ENCODE measurements at regions not wholly inside any gene's neighbourhood (a gene's known extent, or its start where the extent isn't known, plus 50 kb on each side); places are given as distances from the start of the nearest gene placed in this dataset.

DNA sequence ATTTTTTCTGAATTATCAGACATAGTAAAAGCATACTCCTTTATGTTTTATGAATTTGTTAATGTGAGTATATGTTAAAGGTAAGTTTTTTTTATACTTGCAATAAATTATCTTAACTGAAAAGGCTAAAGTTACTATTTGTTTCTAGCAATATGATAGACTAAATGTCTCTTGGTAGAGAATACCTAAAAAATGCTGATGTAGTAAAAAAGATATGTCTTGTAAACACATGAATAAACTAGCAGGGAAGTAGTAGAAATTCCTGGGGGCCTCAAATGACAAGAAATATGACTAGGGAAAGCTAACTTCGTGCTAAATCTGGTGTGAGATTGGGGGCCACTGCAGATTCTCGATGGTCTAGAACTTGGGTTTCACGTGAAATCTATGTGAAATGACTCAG lies 188.1 kb upstream of the CACNA1E start:
- no peaks in the 10 kb centered on the region for H3K27me3 ChIP-seq (replicated peaks; ENCODE audit: insufficient read depth, low read length)
- no peak for TF ChIP-seq EZH2phosphoT487 (IDR thresholded peaks at IDR 0.05; ENCODE audit: low read length)
- TF ChIP-seq, protein P1, sequence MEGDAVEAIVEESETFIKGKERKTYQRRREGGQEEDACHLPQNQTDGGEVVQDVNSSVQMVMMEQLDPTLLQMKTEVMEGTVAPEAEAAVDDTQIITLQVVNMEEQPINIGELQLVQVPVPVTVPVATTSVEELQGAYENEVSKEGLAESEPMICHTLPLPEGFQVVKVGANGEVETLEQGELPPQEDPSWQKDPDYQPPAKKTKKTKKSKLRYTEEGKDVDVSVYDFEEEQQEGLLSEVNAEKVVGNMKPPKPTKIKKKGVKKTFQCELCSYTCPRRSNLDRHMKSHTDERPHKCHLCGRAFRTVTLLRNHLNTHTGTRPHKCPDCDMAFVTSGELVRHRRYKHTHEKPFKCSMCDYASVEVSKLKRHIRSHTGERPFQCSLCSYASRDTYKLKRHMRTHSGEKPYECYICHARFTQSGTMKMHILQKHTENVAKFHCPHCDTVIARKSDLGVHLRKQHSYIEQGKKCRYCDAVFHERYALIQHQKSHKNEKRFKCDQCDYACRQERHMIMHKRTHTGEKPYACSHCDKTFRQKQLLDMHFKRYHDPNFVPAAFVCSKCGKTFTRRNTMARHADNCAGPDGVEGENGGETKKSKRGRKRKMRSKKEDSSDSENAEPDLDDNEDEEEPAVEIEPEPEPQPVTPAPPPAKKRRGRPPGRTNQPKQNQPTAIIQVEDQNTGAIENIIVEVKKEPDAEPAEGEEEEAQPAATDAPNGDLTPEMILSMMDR (IDR thresholded peaks at IDR 0.05; ENCODE audit: low read length) = no peak
- H3K9ac ChIP-seq (ENCODE audit: low read length) = no peak overlapping the region
- no peak overlapping the region for H3K27ac ChIP-seq (ENCODE audit: low read length)
- no peaks in the 10 kb centered on the region for H3F3A ChIP-seq (ENCODE audit: insufficient read depth, low read length)
- no peaks in the 10 kb centered on the region for H4K20me1 ChIP-seq (ENCODE audit: insufficient read depth, low read length)
- no peaks in the 10 kb centered on the region for H3K9me3 ChIP-seq (replicated peaks; ENCODE audit: insufficient read depth, low read length)
- H3K4me2 ChIP-seq (ENCODE audit: low read depth, low read length) = no peak overlapping the region
- no peaks in the 10 kb centered on the region for H3K36me3 ChIP-seq (replicated peaks; ENCODE audit: insufficient read depth, low read length)
- no peaks in the 10 kb centered on the region for H3K4me1 ChIP-seq (ENCODE audit: low read length)
- no peaks in the 10 kb centered on the region for H3K79me2 ChIP-seq (ENCODE audit: low read length)
- H3K4me3 ChIP-seq (ENCODE audit: low read length) = no peak overlapping the region
- no peak for DNase-seq
- H3K9me2 ChIP-seq (replicated peaks; ENCODE audit: insufficient read depth, low read length) = no peaks in the 10 kb centered on the region
- H2AFZ ChIP-seq (ENCODE audit: low read length) = no peak overlapping the region

DNA sequence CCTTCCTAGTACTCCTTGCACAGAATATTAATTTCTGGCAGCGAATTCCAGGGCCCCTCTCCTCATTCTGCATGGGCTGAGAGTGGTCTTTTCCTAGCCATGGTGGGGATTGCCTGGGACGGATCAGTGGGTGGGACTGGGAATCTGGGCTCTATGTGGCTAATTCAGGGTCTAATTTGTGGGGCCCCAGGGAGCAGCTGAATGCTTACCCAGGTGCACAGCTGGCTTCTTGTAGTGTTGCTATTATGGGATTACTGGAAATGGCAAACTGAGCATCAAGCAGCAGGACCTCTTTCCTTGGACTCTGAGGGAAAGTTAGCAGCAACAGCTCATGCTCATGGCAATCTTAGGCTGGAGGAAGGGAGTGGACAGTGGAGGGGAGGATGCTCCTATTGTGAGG lies 187.1 kb upstream of the CACNA1E start:
- Histone ChIP-seq H3K9me2 (replicated peaks; ENCODE audit: insufficient read depth, low read length) (no peaks in the 10 kb centered on the region), H3K79me2 (ENCODE audit: low read length) (no peaks in the 10 kb centered on the region), H3K4me3 (ENCODE audit: low read length) (no peak overlapping the region), H3K9me3 (replicated peaks; ENCODE audit: insufficient read depth, low read length) (no peaks in the 10 kb centered on the region), H3K9ac (ENCODE audit: low read length) (no peak overlapping the region), H2AFZ (ENCODE audit: low read length) (no peak overlapping the region), H3K27ac (ENCODE audit: low read length) (no peak overlapping the region), H4K20me1 (ENCODE audit: insufficient read depth, low read length) (no peaks in the 10 kb centered on the region), H3K27me3 (replicated peaks; ENCODE audit: insufficient read depth, low read length) (no peaks in the 10 kb centered on the region), H3K36me3 (replicated peaks; ENCODE audit: insufficient read depth, low read length) (no peaks in the 10 kb centered on the region), H3K4me1 (ENCODE audit: low read length) (no peaks in the 10 kb centered on the region), H3K4me2 (ENCODE audit: low read depth, low read length) (no peak overlapping the region), H3F3A (ENCODE audit: insufficient read depth, low read length) (no peaks in the 10 kb centered on the region)
- no peak for DNase-seq
- TF ChIP-seq EZH2phosphoT487 (IDR thresholded peaks at IDR 0.05; ENCODE audit: low read length) (no peak), EZH2 (optimal IDR thresholded peaks at IDR 0.05; ENCODE audit: low read depth, low read length) (no peak)
- TF ChIP-seq, protein P1 (IDR thresholded peaks at IDR 0.05; ENCODE audit: low read length) = no peak

DNA sequence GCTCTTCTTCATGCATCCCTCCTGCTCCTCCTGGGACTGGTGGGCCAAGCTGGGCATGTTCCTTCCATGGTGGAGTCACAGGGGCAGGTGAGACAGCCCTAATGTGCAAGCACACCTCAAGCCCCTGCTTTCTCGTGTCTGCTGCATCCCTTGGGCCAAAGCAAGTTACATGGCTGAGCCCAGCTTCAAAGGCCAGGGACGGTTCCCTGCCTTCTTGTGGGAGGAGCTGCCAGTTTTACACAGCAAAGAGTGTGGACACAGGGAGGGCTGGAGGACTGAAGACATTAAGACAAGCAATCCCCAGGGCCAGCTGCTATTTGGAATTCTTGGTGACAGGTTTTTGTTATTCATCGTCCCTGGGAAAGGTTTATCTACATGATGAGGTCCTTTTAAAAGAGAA lies 175.2 kb upstream of the CACNA1E start:
- Histone ChIP-seq H3K9me2 (replicated peaks; ENCODE audit: insufficient read depth, low read length) (no peaks in the 10 kb centered on the region), H3F3A (ENCODE audit: insufficient read depth, low read length) (no peaks in the 10 kb centered on the region), H3K27ac (ENCODE audit: low read length) (no peak overlapping the region), H3K4me1 (ENCODE audit: low read length) (no peaks in the 10 kb centered on the region), H3K9me3 (replicated peaks; ENCODE audit: insufficient read depth, low read length) (no peaks in the 10 kb centered on the region), H3K4me3 (ENCODE audit: low read length) (no peak overlapping the region), H3K4me2 (ENCODE audit: low read depth, low read length) (no peak overlapping the region), H4K20me1 (ENCODE audit: insufficient read depth, low read length) (no peaks in the 10 kb centered on the region), H2AFZ (ENCODE audit: low read length) (no peak overlapping the region), H3K9ac (ENCODE audit: low read length) (no peak overlapping the region), H3K79me2 (ENCODE audit: low read length) (no peaks in the 10 kb centered on the region), H3K27me3 (replicated peaks; ENCODE audit: insufficient read depth, low read length) (no peaks in the 10 kb centered on the region), H3K36me3 (replicated peaks; ENCODE audit: insufficient read depth, low read length) (no peaks in the 10 kb centered on the region)
- TF ChIP-seq EZH2phosphoT487 (IDR thresholded peaks at IDR 0.05; ENCODE audit: low read length) (no peak), EZH2 (optimal IDR thresholded peaks at IDR 0.05; ENCODE audit: low read depth, low read length) (no peak)
- TF ChIP-seq, protein P1 (IDR thresholded peaks at IDR 0.05; ENCODE audit: low read length) = no peak
- no peak for DNase-seq

Measured in MM.1S (cell line).